ENCODE measurements at regions not wholly inside any gene's neighbourhood (a gene's known extent, or its start where the extent isn't known, plus 50 kb on each side); places are given as distances from the start of the nearest gene placed in this dataset.
"Not testable (repeated sequence)": the region's sequence is repeated elsewhere in the genome, so short reads cannot be mapped to it uniquely, and the experiment has no call there.

DNA sequence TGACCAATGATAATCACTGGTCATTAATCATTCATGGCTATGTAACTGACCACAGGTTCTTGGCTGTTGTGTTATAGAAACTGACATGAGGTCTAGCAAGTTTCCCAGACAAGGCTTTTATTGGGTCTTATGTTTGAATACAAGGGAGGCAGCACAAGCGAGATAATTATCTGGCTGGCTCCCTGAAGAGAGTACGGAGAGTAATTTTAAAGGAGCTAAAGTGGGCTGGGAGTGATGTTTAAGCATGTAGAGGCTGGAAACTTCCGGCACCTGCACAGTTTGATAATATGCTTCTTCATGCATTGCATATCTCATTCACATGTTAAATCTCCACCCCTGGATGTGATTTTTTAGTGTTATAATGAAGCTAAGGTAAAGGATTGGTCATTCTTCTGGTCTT, 116.2 kb upstream of the KCNK1 start:
- WGBS, 2 donors, result 71 to 81% methylated on average over 3 of the region's 3 CpGs
- Histone ChIP-seq H3K4me1 (no peaks in the 10 kb centered on the region), H3K36me3 (no peaks in the 10 kb centered on the region), H3K27me3 (peaks cover 0 to 6% (median 0%) of the 10 kb centered on the region in 7 donors), H3K27ac (no peak overlapping the region), H3K9me3 (no peaks in the 10 kb centered on the region), H3K4me3 (no peak overlapping the region)
- intact Hi-C loops (cut with DNase I), result no loop called here
- ATAC-seq (no peak), DNase-seq (no peak)
- TF ChIP-seq, protein P1, sequence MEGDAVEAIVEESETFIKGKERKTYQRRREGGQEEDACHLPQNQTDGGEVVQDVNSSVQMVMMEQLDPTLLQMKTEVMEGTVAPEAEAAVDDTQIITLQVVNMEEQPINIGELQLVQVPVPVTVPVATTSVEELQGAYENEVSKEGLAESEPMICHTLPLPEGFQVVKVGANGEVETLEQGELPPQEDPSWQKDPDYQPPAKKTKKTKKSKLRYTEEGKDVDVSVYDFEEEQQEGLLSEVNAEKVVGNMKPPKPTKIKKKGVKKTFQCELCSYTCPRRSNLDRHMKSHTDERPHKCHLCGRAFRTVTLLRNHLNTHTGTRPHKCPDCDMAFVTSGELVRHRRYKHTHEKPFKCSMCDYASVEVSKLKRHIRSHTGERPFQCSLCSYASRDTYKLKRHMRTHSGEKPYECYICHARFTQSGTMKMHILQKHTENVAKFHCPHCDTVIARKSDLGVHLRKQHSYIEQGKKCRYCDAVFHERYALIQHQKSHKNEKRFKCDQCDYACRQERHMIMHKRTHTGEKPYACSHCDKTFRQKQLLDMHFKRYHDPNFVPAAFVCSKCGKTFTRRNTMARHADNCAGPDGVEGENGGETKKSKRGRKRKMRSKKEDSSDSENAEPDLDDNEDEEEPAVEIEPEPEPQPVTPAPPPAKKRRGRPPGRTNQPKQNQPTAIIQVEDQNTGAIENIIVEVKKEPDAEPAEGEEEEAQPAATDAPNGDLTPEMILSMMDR (IDR thresholded peaks at IDR 0.05), result no peak

DNA sequence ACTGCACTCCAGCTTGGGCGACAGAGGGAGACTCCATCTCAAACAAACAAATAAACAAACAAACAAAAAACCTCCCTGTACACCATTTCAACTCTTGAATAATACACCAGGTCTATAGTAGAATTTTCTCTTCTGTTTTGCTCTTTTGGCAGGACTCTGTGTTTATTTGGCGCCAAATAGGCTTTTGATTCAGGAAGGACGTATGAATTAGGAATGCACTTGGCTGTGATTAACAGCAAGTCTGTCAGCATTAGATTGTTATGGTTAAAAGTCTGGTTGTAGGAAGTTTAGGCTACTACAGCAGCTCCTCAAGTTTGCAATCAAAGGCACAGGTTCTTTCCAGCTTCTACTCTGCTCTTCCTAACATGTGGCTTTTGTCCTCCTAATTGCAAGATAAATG, 113.8 kb upstream of the KCNK1 start:
- Histone ChIP-seq H3K36me3 (no peaks in the 10 kb centered on the region), H3K27me3 (peaks cover 0 to 6% (median 0%) of the 10 kb centered on the region in 7 donors), H3K4me1 (no peaks in the 10 kb centered on the region), H3K9me3 (peaks cover 0 to 5% (median 0%) of the 10 kb centered on the region in 11 donors), H3K27ac (no peak overlapping the region), H3K4me3 (no peak overlapping the region)
- intact Hi-C loops (cut with DNase I), result no loop called here
- 69 to 73% methylated on average over 3 of the region's 3 CpGs for WGBS, 2 donors
- DNase-seq (no peak), ATAC-seq (no peak)
- TF ChIP-seq, protein P1 (IDR thresholded peaks at IDR 0.05), result no peak

DNA sequence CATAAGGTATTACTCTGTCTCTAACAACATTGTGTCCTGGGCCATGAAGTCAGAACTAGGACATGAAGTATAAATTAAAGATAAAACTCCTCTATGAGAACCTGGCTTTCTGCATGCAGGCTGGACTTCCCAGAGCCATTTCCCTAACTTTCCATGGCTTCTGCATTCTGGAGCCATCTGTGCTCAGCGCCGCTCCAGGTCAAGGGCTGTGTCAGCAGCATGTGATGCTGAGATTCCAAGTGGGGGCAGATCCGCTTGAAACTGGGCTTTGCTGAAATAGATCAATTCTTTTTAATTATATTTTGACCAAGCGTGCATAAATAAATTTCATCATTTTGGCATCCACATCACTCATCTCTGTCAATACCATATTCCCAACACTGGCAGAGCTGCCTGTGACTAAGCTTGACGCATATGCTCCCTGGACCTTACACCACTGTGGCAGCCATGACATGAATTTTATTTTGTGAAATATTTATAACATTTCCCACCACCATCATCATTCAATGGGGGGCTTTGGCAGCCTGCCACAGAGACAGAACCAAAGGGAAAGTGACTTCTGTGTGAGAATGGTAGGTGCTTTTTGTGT, 110.4 kb upstream of the KCNK1 start:
- Histone ChIP-seq H3K4me1 (no peaks in the 10 kb centered on the region), H3K27ac (no peak overlapping the region), H3K36me3 (no peaks in the 10 kb centered on the region), H3K9me3 (peaks cover 0 to 17% (median 0%) of the 10 kb centered on the region in 11 donors), H3K4me3 (no peak overlapping the region), H3K27me3 (peaks cover 0 to 8% (median 0%) of the 10 kb centered on the region in 7 donors)
- 84 to 88% methylated on average over 5 of the region's 5 CpGs for WGBS, 2 donors
- no peak for ATAC-seq
- TF ChIP-seq, protein P1 (IDR thresholded peaks at IDR 0.05), result no peak
- DNase-seq, result no peak
- intact Hi-C loops (cut with DNase I), result no loop called here

DNA sequence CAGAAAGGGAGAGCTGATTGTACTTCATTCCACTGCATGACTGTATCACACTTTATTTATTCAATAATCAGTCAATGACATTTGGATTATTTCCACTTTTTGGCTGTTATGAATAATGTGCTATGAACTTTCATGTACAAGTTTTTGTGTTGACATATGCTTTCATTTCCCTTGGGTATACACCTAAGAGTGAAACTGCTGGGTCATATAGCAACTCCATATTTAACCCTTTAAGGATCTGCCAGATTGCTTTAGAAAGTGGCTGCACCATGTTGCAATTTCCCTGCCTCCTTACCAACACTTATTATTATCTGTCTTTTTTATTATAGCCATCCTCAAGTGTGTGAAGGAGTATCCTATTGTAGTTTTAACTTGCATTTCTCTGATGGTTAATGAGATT, 108.8 kb upstream of the KCNK1 start:
- intact Hi-C loops (cut with DNase I), result no loop called here

DNA sequence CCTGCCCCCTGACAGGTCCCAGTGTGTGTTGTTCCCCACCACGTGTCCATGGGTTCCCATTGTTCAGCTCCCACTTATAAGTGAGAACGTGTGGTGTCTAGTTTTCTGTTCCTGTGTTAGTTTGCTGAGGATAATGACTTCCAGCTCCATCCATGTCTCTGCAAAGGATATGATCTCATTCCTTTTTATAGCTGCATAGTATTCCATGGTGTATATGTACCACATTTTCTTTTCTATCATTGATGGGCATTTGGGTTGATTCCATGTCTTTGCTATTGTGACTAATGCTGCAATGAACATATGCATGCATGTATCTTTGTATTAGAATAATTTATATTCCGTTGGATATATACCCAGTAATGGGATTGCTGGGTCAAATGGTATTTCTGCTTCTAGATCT, 108.0 kb upstream of the KCNK1 start:
- 83 to 93% methylated on average over 3 of the region's 3 CpGs for WGBS, 2 donors
- H3K4me3 ChIP-seq; H3K27me3 ChIP-seq; DNase-seq; intact Hi-C loops (cut with DNase I); H3K27ac ChIP-seq; H3K4me1 ChIP-seq; H3K36me3 ChIP-seq; ATAC-seq: not testable (repeated sequence)
- peaks cover 0 to 17% (median 0%) of the 10 kb centered on the region in 11 donors for H3K9me3 ChIP-seq

More for the DNA sequence above, 108.8 kb upstream of the KCNK1 start:
- DNase-seq, result no peak
- Histone ChIP-seq H3K27me3 (peaks cover 0 to 8% (median 0%) of the 10 kb centered on the region in 7 donors), H3K4me3 (no peak overlapping the region), H3K36me3 (no peaks in the 10 kb centered on the region), H3K27ac (no peak overlapping the region), H3K9me3 (peaks cover 0 to 17% (median 0%) of the 10 kb centered on the region in 11 donors), H3K4me1 (no peaks in the 10 kb centered on the region)
- TF ChIP-seq, protein P1 (IDR thresholded peaks at IDR 0.05), result no peak
- no peak for ATAC-seq
